ENCODE measurements at regions not wholly inside any gene's neighbourhood (a gene's known extent, or its start where the extent isn't known, plus 50 kb on each side); places are given as distances from the start of the nearest gene placed in this dataset.

- H3K4me1 Mint-ChIP-seq, result peaks cover 11% of the 10 kb centered on the region
- H3K4me3 ChIP-seq (replicated peaks in 1 of 3; ENCODE audit: low read depth in 2 of 3, low read length in 3 of 3), result no peak overlapping the region
- no CpG with 5 or more reads among the region's 2 CpGs for WGBS (ENCODE audit: insufficient coverage)
- no peak overlapping the region for H3K27ac ChIP-seq (ENCODE audit: low read depth in 1 of 2, low read length in 2 of 2)
- H3K9me3 Mint-ChIP-seq, result peaks cover 0 to 3% (median 0%) of the 10 kb centered on the region in 7 donors
- intact Hi-C loops (cut with micrococcal nuclease), result no loop called here
- H3K36me3 ChIP-seq (replicated peaks in 1 of 2; ENCODE audit: control insufficient read depth in 1 of 2, insufficient read depth in 2 of 2, low read length in 2 of 2), result no peaks in the 10 kb centered on the region
- H3K4me3 Mint-ChIP-seq, result no peak overlapping the region
- H3K36me3 Mint-ChIP-seq, result no peaks in the 10 kb centered on the region
- no peaks in the 10 kb centered on the region for H3K79me2 ChIP-seq (ENCODE audit: insufficient read depth, low read length)
- H3K4me2 ChIP-seq (replicated peaks; ENCODE audit: extremely low read depth, low read length, poor library complexity, severe bottlenecking), result no peak overlapping the region
- no peaks in the 10 kb centered on the region for H4K20me1 ChIP-seq (ENCODE audit: insufficient read depth, low read length)
- no peak overlapping the region for H2AFZ ChIP-seq (ENCODE audit: insufficient read depth, low read depth, low read length, poor library complexity, severe bottlenecking)
- no peaks in the 10 kb centered on the region for H3K27me3 ChIP-seq (ENCODE audit: control insufficient read depth in 2 of 2, insufficient read depth in 2 of 2, low read length in 2 of 2)
- H3K27ac Mint-ChIP-seq, result no peak overlapping the region
- DNase-seq, result no peak
- no peaks in the 10 kb centered on the region for H3K9me3 ChIP-seq (replicated peaks in 1 of 2; ENCODE audit: control insufficient read depth in 1 of 2, insufficient read depth in 1 of 2, low read length in 2 of 2)
- peaks cover 0 to 2% (median 0%) of the 10 kb centered on the region in 3 donors for H3K27me3 Mint-ChIP-seq (ENCODE audit: low read depth in 3 of 3)
- peaks cover 0 to 6% of the 10 kb centered on the region in 2 donors for H3K4me1 ChIP-seq (ENCODE audit: control insufficient read depth in 1 of 2, insufficient read depth in 2 of 2, low read length in 2 of 2)
- TF ChIP-seq, protein P1, sequence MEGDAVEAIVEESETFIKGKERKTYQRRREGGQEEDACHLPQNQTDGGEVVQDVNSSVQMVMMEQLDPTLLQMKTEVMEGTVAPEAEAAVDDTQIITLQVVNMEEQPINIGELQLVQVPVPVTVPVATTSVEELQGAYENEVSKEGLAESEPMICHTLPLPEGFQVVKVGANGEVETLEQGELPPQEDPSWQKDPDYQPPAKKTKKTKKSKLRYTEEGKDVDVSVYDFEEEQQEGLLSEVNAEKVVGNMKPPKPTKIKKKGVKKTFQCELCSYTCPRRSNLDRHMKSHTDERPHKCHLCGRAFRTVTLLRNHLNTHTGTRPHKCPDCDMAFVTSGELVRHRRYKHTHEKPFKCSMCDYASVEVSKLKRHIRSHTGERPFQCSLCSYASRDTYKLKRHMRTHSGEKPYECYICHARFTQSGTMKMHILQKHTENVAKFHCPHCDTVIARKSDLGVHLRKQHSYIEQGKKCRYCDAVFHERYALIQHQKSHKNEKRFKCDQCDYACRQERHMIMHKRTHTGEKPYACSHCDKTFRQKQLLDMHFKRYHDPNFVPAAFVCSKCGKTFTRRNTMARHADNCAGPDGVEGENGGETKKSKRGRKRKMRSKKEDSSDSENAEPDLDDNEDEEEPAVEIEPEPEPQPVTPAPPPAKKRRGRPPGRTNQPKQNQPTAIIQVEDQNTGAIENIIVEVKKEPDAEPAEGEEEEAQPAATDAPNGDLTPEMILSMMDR (IDR thresholded peaks at IDR 0.05), result no peak
- no peak overlapping the region for H3K9ac ChIP-seq (ENCODE audit: insufficient read depth, low read length, poor library complexity, severe bottlenecking)
Measured at GRCh38 chr3:188071636-188072035, 82.3 kb upstream of the LPP start.

GRCh38 chr3:188076176-188076575 lies 77.8 kb upstream of the LPP start:
- WGBS (ENCODE audit: insufficient coverage), result 92% methylated on average over 4 of the region's 4 CpGs
- Mint-ChIP-seq H3K9me3 (peaks cover 0 to 3% (median 0%) of the 10 kb centered on the region in 7 donors), H3K4me3 (no peak overlapping the region), H3K27me3 (ENCODE audit: low read depth in 3 of 3) (peaks cover 0 to 3% (median 0%) of the 10 kb centered on the region in 3 donors), H3K27ac (no peak overlapping the region), H3K36me3 (no peaks in the 10 kb centered on the region), H3K4me1 (peaks cover 7% of the 10 kb centered on the region)
- Histone ChIP-seq H3K4me3 (replicated peaks in 1 of 3; ENCODE audit: low read depth in 2 of 3, low read length in 3 of 3) (no peak overlapping the region), H4K20me1 (ENCODE audit: insufficient read depth, low read length) (no peaks in the 10 kb centered on the region), H3K9me3 (replicated peaks in 1 of 2; ENCODE audit: control insufficient read depth in 1 of 2, insufficient read depth in 1 of 2, low read length in 2 of 2) (no peaks in the 10 kb centered on the region), H3K27ac (ENCODE audit: low read depth in 1 of 2, low read length in 2 of 2) (no peak overlapping the region), H3K9ac (ENCODE audit: insufficient read depth, low read length, poor library complexity, severe bottlenecking) (no peak overlapping the region), H3K36me3 (replicated peaks in 1 of 2; ENCODE audit: control insufficient read depth in 1 of 2, insufficient read depth in 2 of 2, low read length in 2 of 2) (no peaks in the 10 kb centered on the region), H3K4me1 (ENCODE audit: control insufficient read depth in 1 of 2, insufficient read depth in 2 of 2, low read length in 2 of 2) (peaks cover 0 to 6% of the 10 kb centered on the region in 2 donors), H2AFZ (ENCODE audit: insufficient read depth, low read depth, low read length, poor library complexity, severe bottlenecking) (no peak overlapping the region), H3K4me2 (replicated peaks; ENCODE audit: extremely low read depth, low read length, poor library complexity, severe bottlenecking) (no peak overlapping the region), H3K27me3 (ENCODE audit: control insufficient read depth in 2 of 2, insufficient read depth in 2 of 2, low read length in 2 of 2) (no peaks in the 10 kb centered on the region), H3K79me2 (ENCODE audit: insufficient read depth, low read length) (no peaks in the 10 kb centered on the region)
- TF ChIP-seq, protein P1 (IDR thresholded peaks at IDR 0.05), result no peak
- DNase-seq, result no peak
- intact Hi-C loops (cut with micrococcal nuclease), result no loop called here

Measured in CD14-positive monocyte (primary cell).